Coronary artery (tissue), 2 donors: ENCODE measurements at regions not wholly inside any gene's neighbourhood (a gene's known extent, or its start where the extent isn't known, plus 50 kb on each side); places are given as distances from the start of the nearest gene placed in this dataset.

Experiments
- DNase-seq: peaks from one replicate; pipeline ENCODE4 v3.0.0-alpha.2; 2017; ENCODE audit warnings: low spot score
- H3K27ac ChIP-seq, 2 donors: fragments of 200-600 bp; sonication (generic); one replicate each; pipeline ENCODE4 v1.5.1; 2016 to 2019
- H3K4me3 ChIP-seq: fragments of 200-600 bp; sonication (generic); 2 replicates; pipeline ENCODE4 v1.5.1; 2016; ENCODE audit warnings: mild to moderate bottlenecking, moderate library complexity
- CTCF ChIP-seq: fragments of 200-600 bp; sonication (generic); IDR thresholded peaks from one replicate; pipeline ENCODE4 v1.5.1; 2019; ENCODE audit warnings: antibody characterized with exemption

- no peak for TF ChIP-seq CTCF
Measured at GRCh38 chr3:81378552-81379293, 382.7 kb downstream of the GBE1 start.

GRCh38 chr3:81375921-81376320 lies 385.5 kb downstream of the GBE1 start:
- Histone ChIP-seq H3K4me3 (no peak overlapping the region), H3K27ac (no peak overlapping the region)
- DNase-seq = no peak
- TF ChIP-seq CTCF = no peak

More at GRCh38 chr3:81378552-81379293, 382.7 kb downstream of the GBE1 start:
- Histone ChIP-seq H3K27ac (no peak overlapping the region), H3K4me3 (no peak overlapping the region)
- no peak for DNase-seq

- DNase-seq = no peak
- H3K27ac ChIP-seq = no peak overlapping the region
- TF ChIP-seq CTCF = no peak
- H3K4me3 ChIP-seq = no peak overlapping the region
Measured at GRCh38 chr3:81364411-81364810, 397.0 kb downstream of the GBE1 start.

- no peak overlapping the region for H3K4me3 ChIP-seq
- H3K27ac ChIP-seq = no peak overlapping the region
- TF ChIP-seq CTCF = no peak
- no peak for DNase-seq
Measured at GRCh38 chr3:81363816-81364215, 397.6 kb downstream of the GBE1 start.

GRCh38 chr3:81354119-81354518 lies 407.3 kb downstream of the GBE1 start:
- DNase-seq = no peak
- TF ChIP-seq CTCF = no peak
- no peak overlapping the region for H3K4me3 ChIP-seq
- no peak overlapping the region for H3K27ac ChIP-seq

GRCh38 chr3:81352867-81353266 lies 408.6 kb downstream of the GBE1 start:
- no peak for DNase-seq
- no peak overlapping the region for H3K27ac ChIP-seq
- TF ChIP-seq CTCF = no peak
- no peak overlapping the region for H3K4me3 ChIP-seq

- DNase-seq = no peak
- Histone ChIP-seq H3K27ac (no peak overlapping the region), H3K4me3 (no peak overlapping the region)
- TF ChIP-seq CTCF = no peak
Measured at GRCh38 chr3:81349816-81350340, 411.6 kb downstream of the GBE1 start.
